ENCODE measurements at regions not wholly inside any gene's neighbourhood (a gene's known extent, or its start where the extent isn't known, plus 50 kb on each side); places are given as distances from the start of the nearest gene placed in this dataset.

DNA sequence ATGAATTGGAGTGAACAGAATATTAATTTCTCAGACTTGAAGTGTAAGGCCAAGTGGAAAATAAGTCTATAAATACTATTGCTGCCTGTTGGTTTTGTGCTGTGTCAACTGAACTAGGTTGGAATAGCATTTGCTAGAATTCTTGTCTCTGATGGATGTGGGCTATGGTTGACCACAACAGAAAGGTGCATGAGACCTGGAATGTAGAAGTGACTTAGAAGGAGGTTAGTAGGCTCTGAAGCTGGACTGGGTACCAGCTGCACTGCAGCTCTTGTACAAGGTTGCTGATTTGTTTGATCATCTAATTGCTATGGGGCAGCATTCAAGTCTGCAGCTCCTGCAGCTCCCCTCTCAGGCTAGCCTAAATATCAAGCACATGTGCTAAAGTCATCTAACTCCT, 479.0 kb upstream of the NRSN1 start:
- TF ChIP-seq, protein P1, sequence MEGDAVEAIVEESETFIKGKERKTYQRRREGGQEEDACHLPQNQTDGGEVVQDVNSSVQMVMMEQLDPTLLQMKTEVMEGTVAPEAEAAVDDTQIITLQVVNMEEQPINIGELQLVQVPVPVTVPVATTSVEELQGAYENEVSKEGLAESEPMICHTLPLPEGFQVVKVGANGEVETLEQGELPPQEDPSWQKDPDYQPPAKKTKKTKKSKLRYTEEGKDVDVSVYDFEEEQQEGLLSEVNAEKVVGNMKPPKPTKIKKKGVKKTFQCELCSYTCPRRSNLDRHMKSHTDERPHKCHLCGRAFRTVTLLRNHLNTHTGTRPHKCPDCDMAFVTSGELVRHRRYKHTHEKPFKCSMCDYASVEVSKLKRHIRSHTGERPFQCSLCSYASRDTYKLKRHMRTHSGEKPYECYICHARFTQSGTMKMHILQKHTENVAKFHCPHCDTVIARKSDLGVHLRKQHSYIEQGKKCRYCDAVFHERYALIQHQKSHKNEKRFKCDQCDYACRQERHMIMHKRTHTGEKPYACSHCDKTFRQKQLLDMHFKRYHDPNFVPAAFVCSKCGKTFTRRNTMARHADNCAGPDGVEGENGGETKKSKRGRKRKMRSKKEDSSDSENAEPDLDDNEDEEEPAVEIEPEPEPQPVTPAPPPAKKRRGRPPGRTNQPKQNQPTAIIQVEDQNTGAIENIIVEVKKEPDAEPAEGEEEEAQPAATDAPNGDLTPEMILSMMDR (IDR thresholded peaks at IDR 0.05) = no peak
- no peak for TF ChIP-seq POLR2A (IDR thresholded peaks at IDR 0.05)

Data from thyroid gland (tissue), 4 donors.